Astrocyte (in vitro differentiated cells and primary cell): ENCODE measurements at regions not wholly inside any gene's neighbourhood (a gene's known extent, or its start where the extent isn't known, plus 50 kb on each side); places are given as distances from the start of the nearest gene placed in this dataset.
"Not testable (repeated sequence)": the region's sequence is repeated elsewhere in the genome, so short reads cannot be mapped to it uniquely, and the experiment has no call there.

Source experiments
- DNase-seq: peaks from one replicate; pipeline ENCODE4 v3.0.0-alpha.2; 2010; ENCODE audit warnings: low read depth
- FAIRE-seq: peaks from 2 replicates; lab custom pipeline; 2011; peaks lifted over from hg19 to GRCh38; lab: Jason Lieb, UNC
- H2AFZ ChIP-seq: 2 replicates; pipeline ENCODE4 v1.6.0; 2012; ENCODE audit warnings: low read depth, low read length, inconsistent platforms
- H3K27ac ChIP-seq: 2 replicates; pipeline ENCODE4 v1.5.1; 2011; ENCODE audit warnings: low read depth, low read length, inconsistent platforms
- H3K27me3 ChIP-seq: 2 replicates; pipeline ENCODE4 v1.6.0; 2011; ENCODE audit warnings: low read length, inconsistent platforms; ENCODE audit not compliant: insufficient read depth
- H3K36me3 ChIP-seq: 2 replicates; pipeline ENCODE4 v1.5.1; 2011; ENCODE audit warnings: low read length, inconsistent platforms; ENCODE audit not compliant: insufficient read depth
- H3K4me1 ChIP-seq: 2 replicates; pipeline ENCODE4 v1.5.1; 2011; ENCODE audit warnings: low read length, inconsistent platforms; ENCODE audit not compliant: insufficient read depth
- H3K4me2 ChIP-seq: 2 replicates; pipeline ENCODE4 v1.6.0; 2012; ENCODE audit warnings: low read length, inconsistent platforms
- H3K4me3 ChIP-seq: 2 replicates; pipeline ENCODE4 v1.5.1; 2011; ENCODE audit warnings: low read depth, mild to moderate bottlenecking, low read length, inconsistent platforms; ENCODE audit not compliant: insufficient read depth
- H3K79me2 ChIP-seq: 2 replicates; pipeline ENCODE4 v1.6.0; 2012; ENCODE audit warnings: mild to moderate bottlenecking, low read length, inconsistent platforms; ENCODE audit not compliant: insufficient read depth
- H3K9ac ChIP-seq: 2 replicates; pipeline ENCODE4 v1.6.0; 2012; ENCODE audit warnings: mild to moderate bottlenecking, low read length, inconsistent platforms
- H3K9me3 ChIP-seq: 2 replicates; pipeline ENCODE4 v1.5.1; 2012; ENCODE audit warnings: low read depth, mild to moderate bottlenecking, low read length, inconsistent platforms; ENCODE audit not compliant: insufficient read depth
- H4K20me1 ChIP-seq: 2 replicates; pipeline ENCODE4 v1.6.0; 2012; ENCODE audit warnings: low read length, inconsistent platforms; ENCODE audit not compliant: insufficient read depth
- H3K27ac Mint-ChIP-seq: one replicate; pipeline ENCODE4 v1.8.0; 2021; ENCODE audit warnings: mild to moderate bottlenecking, mixed read lengths; ENCODE audit not compliant: unreplicated experiment
- H3K27me3 Mint-ChIP-seq: one replicate; pipeline ENCODE4 v1.8.0; 2021; ENCODE audit warnings: low read depth, mixed read lengths; ENCODE audit not compliant: unreplicated experiment
- H3K36me3 Mint-ChIP-seq: one replicate; pipeline ENCODE4 v1.8.0; 2021; ENCODE audit warnings: low read depth, mixed read lengths; ENCODE audit not compliant: unreplicated experiment
- H3K4me1 Mint-ChIP-seq: one replicate; pipeline ENCODE4 v1.8.0; 2021; ENCODE audit warnings: low read depth, mixed read lengths; ENCODE audit not compliant: unreplicated experiment
- H3K4me3 Mint-ChIP-seq: one replicate; pipeline ENCODE4 v1.8.0; 2021; ENCODE audit warnings: mild to moderate bottlenecking, moderate library complexity, mixed read lengths; ENCODE audit not compliant: unreplicated experiment
- H3K9me3 Mint-ChIP-seq: one replicate; pipeline ENCODE4 v1.8.0; 2021; ENCODE audit warnings: mild to moderate bottlenecking, mixed read lengths; ENCODE audit not compliant: unreplicated experiment
- EZH2 ChIP-seq: IDR thresholded peaks from 2 replicates; pipeline ENCODE4 v1.6.1; 2012; ENCODE audit warnings: mild to moderate bottlenecking, low read length, inconsistent platforms; ENCODE audit not compliant: insufficient read depth
- TF ChIP-seq, protein P1 (sequence below): IDR thresholded peaks from 2 replicates; pipeline ENCODE4 v1.5.1; 2011; ENCODE audit warnings: low read depth, mild to moderate bottlenecking, inconsistent platforms, low read length, moderate library complexity; ENCODE audit not compliant: insufficient read depth

- TF ChIP-seq, protein P1, sequence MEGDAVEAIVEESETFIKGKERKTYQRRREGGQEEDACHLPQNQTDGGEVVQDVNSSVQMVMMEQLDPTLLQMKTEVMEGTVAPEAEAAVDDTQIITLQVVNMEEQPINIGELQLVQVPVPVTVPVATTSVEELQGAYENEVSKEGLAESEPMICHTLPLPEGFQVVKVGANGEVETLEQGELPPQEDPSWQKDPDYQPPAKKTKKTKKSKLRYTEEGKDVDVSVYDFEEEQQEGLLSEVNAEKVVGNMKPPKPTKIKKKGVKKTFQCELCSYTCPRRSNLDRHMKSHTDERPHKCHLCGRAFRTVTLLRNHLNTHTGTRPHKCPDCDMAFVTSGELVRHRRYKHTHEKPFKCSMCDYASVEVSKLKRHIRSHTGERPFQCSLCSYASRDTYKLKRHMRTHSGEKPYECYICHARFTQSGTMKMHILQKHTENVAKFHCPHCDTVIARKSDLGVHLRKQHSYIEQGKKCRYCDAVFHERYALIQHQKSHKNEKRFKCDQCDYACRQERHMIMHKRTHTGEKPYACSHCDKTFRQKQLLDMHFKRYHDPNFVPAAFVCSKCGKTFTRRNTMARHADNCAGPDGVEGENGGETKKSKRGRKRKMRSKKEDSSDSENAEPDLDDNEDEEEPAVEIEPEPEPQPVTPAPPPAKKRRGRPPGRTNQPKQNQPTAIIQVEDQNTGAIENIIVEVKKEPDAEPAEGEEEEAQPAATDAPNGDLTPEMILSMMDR: no peak
- no peak for TF ChIP-seq EZH2
- Histone ChIP-seq H3K4me1 (no peaks in the 10 kb centered on the region), H3K9me3 (no peaks in the 10 kb centered on the region), H2AFZ (no peak overlapping the region), H4K20me1 (no peaks in the 10 kb centered on the region), H3K27me3 (no peaks in the 10 kb centered on the region), H3K27ac (no peak overlapping the region), H3K4me2 (no peak overlapping the region), H3K79me2 (no peaks in the 10 kb centered on the region), H3K9ac (no peak overlapping the region), H3K4me3 (no peak overlapping the region), H3K36me3 (no peaks in the 10 kb centered on the region)
- no peaks in the 10 kb centered on the region for H3K4me1 Mint-ChIP-seq
- DNase-seq: no peak
- H3K36me3 Mint-ChIP-seq: no peaks in the 10 kb centered on the region
- peaks cover 7% of the 10 kb centered on the region for H3K9me3 Mint-ChIP-seq
- no peak overlapping the region for H3K27ac Mint-ChIP-seq
- no peak for FAIRE-seq
- no peaks in the 10 kb centered on the region for H3K27me3 Mint-ChIP-seq
- H3K4me3 Mint-ChIP-seq: no peak overlapping the region
Observed at GRCh38 chr1:182157187-182157586, 95.7 kb upstream of the ZNF648 start.

- H3K4me1 Mint-ChIP-seq, H3K4me3 Mint-ChIP-seq, H3K4me1 ChIP-seq, H3K27me3 ChIP-seq, H3K9me3 ChIP-seq, H3K79me2 ChIP-seq, H3K27ac Mint-ChIP-seq, H4K20me1 ChIP-seq, DNase-seq, H3K9me3 Mint-ChIP-seq, H3K4me3 ChIP-seq, H3K36me3 Mint-ChIP-seq, H3K27me3 Mint-ChIP-seq, H3K9ac ChIP-seq, H2AFZ ChIP-seq, FAIRE-seq, H3K27ac ChIP-seq, H3K4me2 ChIP-seq, H3K36me3 ChIP-seq: not testable (repeated sequence)
Observed at GRCh38 chr1:182154425-182154824, 92.9 kb upstream of the ZNF648 start.

DNA sequence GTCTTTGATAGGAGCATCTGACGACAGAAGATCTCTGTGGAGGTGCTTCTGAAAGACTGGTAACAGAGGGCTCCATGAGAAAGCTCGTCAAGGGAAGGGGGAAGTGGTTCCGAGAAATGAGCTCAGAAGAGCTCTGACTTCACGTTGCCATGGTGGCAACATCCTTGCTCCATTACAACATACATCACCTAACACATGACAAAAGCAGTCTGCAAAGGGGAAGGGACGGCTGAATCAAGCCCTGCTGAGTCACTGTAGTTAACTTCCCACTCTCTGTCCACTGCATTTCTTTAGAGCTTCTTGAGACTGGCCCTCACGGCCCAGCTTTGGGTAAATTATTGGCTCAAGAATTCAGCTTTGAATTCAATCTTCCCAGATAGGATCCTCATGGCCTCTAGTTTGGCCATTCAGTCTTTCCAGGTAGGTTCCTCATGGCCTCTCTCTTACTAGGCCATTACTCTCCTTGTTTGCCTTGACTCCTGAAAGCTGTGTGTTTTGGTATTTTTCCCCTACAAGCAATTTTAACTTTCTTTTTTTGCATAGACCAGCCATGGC lies 88.0 kb upstream of the ZNF648 start:
- H3K27ac Mint-ChIP-seq: peak overlapping the region; percentile 95
- no peaks in the 10 kb centered on the region for H3K9me3 ChIP-seq
- H3K4me3 ChIP-seq: no peak overlapping the region
- H3K36me3 ChIP-seq: no peaks in the 10 kb centered on the region
- H3K27me3 ChIP-seq: no peaks in the 10 kb centered on the region
- H2AFZ ChIP-seq: peak overlapping the region; percentile 37
- H3K9ac ChIP-seq: no peak overlapping the region
- H3K4me2 ChIP-seq: no peak overlapping the region
- peaks cover 24% of the 10 kb centered on the region for H3K4me1 Mint-ChIP-seq
- no peaks in the 10 kb centered on the region for H3K79me2 ChIP-seq
- DNase-seq (peak; percentile 83), FAIRE-seq (no peak)
- no peaks in the 10 kb centered on the region for H3K9me3 Mint-ChIP-seq
- H3K27me3 Mint-ChIP-seq: no peaks in the 10 kb centered on the region
- H3K27ac ChIP-seq: no peak overlapping the region
- no peak overlapping the region for H3K4me3 Mint-ChIP-seq
- no peak for TF ChIP-seq EZH2
- TF ChIP-seq, protein P1: no peak
- no peaks in the 10 kb centered on the region for H3K36me3 Mint-ChIP-seq
- no peaks in the 10 kb centered on the region for H4K20me1 ChIP-seq
- peaks cover 8% of the 10 kb centered on the region for H3K4me1 ChIP-seq
